Activated CD8-positive, alpha-beta T cell treated with anti-CD3 and anti-CD28 coated beads for 36 hours (primary cell): ENCODE measurements at regions not wholly inside any gene's neighbourhood (a gene's known extent, or its start where the extent isn't known, plus 50 kb on each side); places are given as distances from the start of the nearest gene placed in this dataset.

Experiments
- ATAC-seq: fragments of 200-7000 bp; cut with Tn5 transposase; one replicate; pipeline ENCODE4 v1.10.0; 2021; ENCODE audit warnings: mild to moderate bottlenecking, moderate library complexity
- CTCF ChIA-PET: fragments of 350-600 bp; sonication (Branson Sonifier 250); formaldehyde crosslinking; loops from one replicate; lab custom pipeline; 2021; ENCODE audit warnings: antibody characterized with exemption; lab: Charles Lee
- POLR2A ChIA-PET: fragments of 350-600 bp; sonication (Branson Sonifier 250); formaldehyde crosslinking; loops from one replicate; lab custom pipeline; 2021; ENCODE audit warnings: antibody characterized with exemption; lab: Charles Lee
- DNase-seq: peaks from one replicate; pipeline ENCODE4 v3.0.0-alpha.2; 2020
- H3K27ac Mint-ChIP-seq: one replicate; pipeline ENCODE4 v1.8.0; 2021; ENCODE audit warnings: mild to moderate bottlenecking, mixed read lengths
- H3K27me3 Mint-ChIP-seq: one replicate; pipeline ENCODE4 v1.8.0; 2021; ENCODE audit warnings: mixed read lengths
- H3K36me3 Mint-ChIP-seq: one replicate; pipeline ENCODE4 v1.8.0; 2021; ENCODE audit warnings: low read depth, mixed read lengths
- H3K4me1 Mint-ChIP-seq: one replicate; pipeline ENCODE4 v1.8.0; 2021; ENCODE audit warnings: low read depth, mixed read lengths
- H3K4me3 Mint-ChIP-seq: one replicate; pipeline ENCODE4 v1.8.0; 2021; ENCODE audit warnings: mild to moderate bottlenecking, moderate library complexity, mixed read lengths
- H3K9me3 Mint-ChIP-seq: one replicate; pipeline ENCODE4 v1.8.0; 2021; ENCODE audit warnings: mixed read lengths
- intact Hi-C: fragments of 100-400 bp; cut with micrococcal nuclease; formaldehyde crosslinking; loops from one replicate; pipeline ENCODE4 v1.10.0; 2022
- TF ChIP-seq, protein P1 (sequence below): fragments of 200-600 bp; IDR thresholded peaks from one replicate; pipeline ENCODE4 v1.8.0; 2022; ENCODE audit warnings: antibody characterized with exemption, mild to moderate bottlenecking

- H3K9me3 Mint-ChIP-seq, result peaks cover 15% of the 10 kb centered on the region
- ATAC-seq (no peak), DNase-seq (no peak)
- POLR2A ChIA-PET, result no interaction called here
- no peak overlapping the region for H3K27ac Mint-ChIP-seq
- intact Hi-C loops, result no loop called here
- no peaks in the 10 kb centered on the region for H3K4me1 Mint-ChIP-seq
- H3K36me3 Mint-ChIP-seq, result no peaks in the 10 kb centered on the region
- no peak overlapping the region for H3K4me3 Mint-ChIP-seq
- H3K27me3 Mint-ChIP-seq, result no peaks in the 10 kb centered on the region
- CTCF ChIA-PET, result no interaction called here
- TF ChIP-seq, protein P1, sequence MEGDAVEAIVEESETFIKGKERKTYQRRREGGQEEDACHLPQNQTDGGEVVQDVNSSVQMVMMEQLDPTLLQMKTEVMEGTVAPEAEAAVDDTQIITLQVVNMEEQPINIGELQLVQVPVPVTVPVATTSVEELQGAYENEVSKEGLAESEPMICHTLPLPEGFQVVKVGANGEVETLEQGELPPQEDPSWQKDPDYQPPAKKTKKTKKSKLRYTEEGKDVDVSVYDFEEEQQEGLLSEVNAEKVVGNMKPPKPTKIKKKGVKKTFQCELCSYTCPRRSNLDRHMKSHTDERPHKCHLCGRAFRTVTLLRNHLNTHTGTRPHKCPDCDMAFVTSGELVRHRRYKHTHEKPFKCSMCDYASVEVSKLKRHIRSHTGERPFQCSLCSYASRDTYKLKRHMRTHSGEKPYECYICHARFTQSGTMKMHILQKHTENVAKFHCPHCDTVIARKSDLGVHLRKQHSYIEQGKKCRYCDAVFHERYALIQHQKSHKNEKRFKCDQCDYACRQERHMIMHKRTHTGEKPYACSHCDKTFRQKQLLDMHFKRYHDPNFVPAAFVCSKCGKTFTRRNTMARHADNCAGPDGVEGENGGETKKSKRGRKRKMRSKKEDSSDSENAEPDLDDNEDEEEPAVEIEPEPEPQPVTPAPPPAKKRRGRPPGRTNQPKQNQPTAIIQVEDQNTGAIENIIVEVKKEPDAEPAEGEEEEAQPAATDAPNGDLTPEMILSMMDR, result no peak
Observed at GRCh38 chr18:29063346-29063745, 886.4 kb upstream of the CDH2 start.

DNA sequence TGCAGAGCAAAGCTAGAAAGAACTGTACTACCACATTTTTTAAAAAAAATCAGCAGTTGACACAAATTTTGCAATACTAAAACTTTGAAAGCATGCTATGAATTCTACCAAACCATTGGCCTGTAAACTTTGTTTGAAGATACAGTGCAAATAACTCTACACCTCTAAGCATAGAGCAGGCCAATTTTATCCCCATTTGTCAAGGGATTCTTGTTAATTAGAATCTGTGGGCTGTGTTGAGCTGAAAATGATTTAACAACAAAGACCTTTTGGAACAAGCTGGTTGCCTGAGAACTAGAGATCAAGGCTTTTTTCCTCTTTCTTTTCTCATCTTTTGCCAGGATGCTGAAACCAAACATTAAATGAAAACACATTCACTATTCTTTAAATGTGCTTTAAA is 886.0 kb upstream of the CDH2 start:
- intact Hi-C loops, result no loop called here
- H3K27ac Mint-ChIP-seq, result no peak overlapping the region
- H3K4me3 Mint-ChIP-seq, result no peak overlapping the region
- ATAC-seq, result no peak
- no peaks in the 10 kb centered on the region for H3K4me1 Mint-ChIP-seq
- no peaks in the 10 kb centered on the region for H3K36me3 Mint-ChIP-seq
- TF ChIP-seq, protein P1, result no peak
- no peak for DNase-seq
- CTCF ChIA-PET, result no interaction called here
- POLR2A ChIA-PET, result no interaction called here
- H3K27me3 Mint-ChIP-seq, result no peaks in the 10 kb centered on the region
- H3K9me3 Mint-ChIP-seq, result peaks cover 15% of the 10 kb centered on the region

- TF ChIP-seq, protein P1, result no peak
- intact Hi-C loops, result no loop called here
- DNase-seq (no peak), ATAC-seq (no peak)
- Mint-ChIP-seq H3K4me1 (no peaks in the 10 kb centered on the region), H3K27me3 (no peaks in the 10 kb centered on the region), H3K9me3 (peaks cover 17% of the 10 kb centered on the region), H3K4me3 (no peak overlapping the region), H3K36me3 (no peaks in the 10 kb centered on the region), H3K27ac (no peak overlapping the region)
- ChIA-PET CTCF (no interaction called here), POLR2A (no interaction called here)
Observed at GRCh38 chr18:29060349-29060748, 883.4 kb upstream of the CDH2 start.

GRCh38 chr18:29057703-29058102 is 880.8 kb upstream of the CDH2 start:
- H3K4me1 Mint-ChIP-seq, result no peaks in the 10 kb centered on the region
- peaks cover 19% of the 10 kb centered on the region for H3K9me3 Mint-ChIP-seq
- CTCF ChIA-PET, result no interaction called here
- no peak for ATAC-seq
- no peak overlapping the region for H3K27ac Mint-ChIP-seq
- DNase-seq, result no peak
- POLR2A ChIA-PET, result no interaction called here
- no peaks in the 10 kb centered on the region for H3K27me3 Mint-ChIP-seq
- H3K4me3 Mint-ChIP-seq, result no peak overlapping the region
- intact Hi-C loops, result no loop called here
- H3K36me3 Mint-ChIP-seq, result no peaks in the 10 kb centered on the region
- TF ChIP-seq, protein P1, result no peak

DNA sequence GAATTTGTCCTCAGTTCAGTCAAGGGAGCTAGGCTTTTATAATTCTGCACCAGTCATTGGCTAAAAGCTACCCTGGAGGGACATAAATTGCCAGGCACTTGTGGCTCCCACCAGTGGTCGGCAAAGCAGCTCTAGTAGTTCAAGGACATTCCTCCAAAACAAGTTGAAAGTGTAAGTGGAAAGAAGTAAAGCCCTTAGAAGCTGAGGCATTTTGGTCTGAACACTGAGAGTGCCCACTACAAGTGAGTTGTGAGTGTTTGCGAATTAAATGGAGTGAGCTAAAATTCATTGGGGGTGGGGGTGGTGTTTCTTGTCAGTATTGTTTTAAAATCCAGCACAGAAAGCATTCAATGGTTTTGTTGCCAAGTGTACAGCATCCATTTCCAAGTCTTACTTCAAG is 879.9 kb upstream of the CDH2 start:
- CTCF ChIA-PET, result no interaction called here
- no peak overlapping the region for H3K4me3 Mint-ChIP-seq
- TF ChIP-seq, protein P1, result no peak
- H3K4me1 Mint-ChIP-seq, result no peaks in the 10 kb centered on the region
- POLR2A ChIA-PET, result no interaction called here
- no peaks in the 10 kb centered on the region for H3K27me3 Mint-ChIP-seq
- no peak overlapping the region for H3K27ac Mint-ChIP-seq
- H3K9me3 Mint-ChIP-seq, result peaks cover 22% of the 10 kb centered on the region
- no peaks in the 10 kb centered on the region for H3K36me3 Mint-ChIP-seq
- intact Hi-C loops, result no loop called here
- ATAC-seq (no peak), DNase-seq (no peak)
